NCI-H1105 (cell line): ENCODE measurements at regions not wholly inside any gene's neighbourhood (a gene's known extent, or its start where the extent isn't known, plus 50 kb on each side); places are given as distances from the start of the nearest gene placed in this dataset.
"Not testable (repeated sequence)": the region's sequence is repeated elsewhere in the genome, so short reads cannot be mapped to it uniquely, and the experiment has no call there.

Source experiments
- DNase-seq: peaks from one replicate; lab custom pipeline; 2025; lab: John Stamatoyannopoulos, UW

DNA sequence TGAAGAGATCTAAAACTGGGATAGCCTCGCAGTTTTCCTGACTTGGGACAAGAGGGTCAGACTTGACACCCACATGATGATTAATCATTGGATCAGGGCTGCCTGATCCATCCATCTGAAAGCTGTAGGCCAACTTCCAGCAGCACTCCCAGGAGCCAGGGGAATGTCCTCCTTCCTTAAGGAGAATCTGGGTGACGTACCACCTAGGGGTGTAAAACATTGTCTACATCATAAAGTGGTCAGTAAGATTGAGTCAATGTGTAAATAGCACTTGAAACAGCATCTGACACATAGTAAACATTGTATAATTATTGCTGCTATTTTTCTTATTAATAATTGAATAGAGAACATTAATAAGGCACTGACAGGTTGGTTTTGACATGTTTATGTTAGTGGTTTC lies 392.8 kb downstream of the JRKL start:
- DNase-seq = no peak

DNA sequence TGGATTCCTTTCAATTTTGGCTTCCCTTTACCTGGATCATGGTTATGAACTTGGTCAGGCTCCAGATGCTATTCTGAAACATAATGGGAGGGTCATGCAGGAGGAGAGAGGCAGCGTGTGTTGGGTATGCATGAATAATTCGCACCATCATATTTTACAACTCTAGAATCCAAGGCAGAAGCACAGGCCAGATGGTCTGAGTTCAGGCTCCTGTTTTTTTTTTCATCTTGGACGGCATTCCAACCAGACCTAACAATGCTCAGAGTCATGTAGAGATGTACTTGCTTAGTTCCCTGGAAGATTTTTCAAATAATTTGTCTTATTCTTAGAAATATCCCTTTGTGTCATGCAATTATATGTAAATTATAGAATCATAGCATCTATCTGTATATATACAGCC lies 393.5 kb downstream of the JRKL start:
- DNase-seq = peak; percentile 51

DNA sequence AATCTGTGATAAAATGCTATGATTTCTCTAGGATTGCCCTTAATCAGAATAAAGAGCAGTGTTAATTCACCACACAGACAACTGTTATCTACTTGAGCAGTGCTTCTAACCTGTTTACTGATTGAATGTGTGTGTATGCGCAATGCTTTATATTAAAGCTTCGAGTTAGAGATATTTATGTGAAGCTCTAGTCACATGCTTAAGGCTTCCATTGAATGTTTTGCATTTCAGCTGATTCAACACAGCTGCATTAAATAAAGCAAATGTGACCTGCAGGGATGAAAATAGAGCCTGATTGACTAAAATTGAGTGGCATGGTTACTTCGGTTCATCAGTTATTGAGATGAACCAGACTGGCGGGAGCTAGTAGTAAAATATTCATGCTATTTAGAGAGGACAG lies 395.3 kb downstream of the JRKL start:
- DNase-seq = no peak

DNA sequence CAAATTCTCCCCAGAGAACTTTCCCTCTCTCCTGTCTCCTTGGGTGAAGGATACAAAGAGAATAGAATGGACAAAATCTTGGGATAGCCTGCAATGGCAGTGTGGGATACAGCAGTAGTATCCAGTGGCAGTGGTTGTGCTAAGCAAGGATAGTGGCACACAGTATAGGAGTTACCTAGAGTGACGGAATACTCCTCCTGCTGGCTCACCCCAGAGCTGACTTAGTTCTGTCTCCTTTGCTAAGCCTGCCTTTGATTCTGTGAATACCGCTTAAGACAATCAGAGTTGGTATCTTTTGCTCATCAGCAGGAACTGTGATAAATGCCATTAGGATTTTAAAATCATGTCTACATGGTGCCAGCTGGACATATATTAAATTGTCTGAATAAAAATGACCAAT lies 404.3 kb downstream of the JRKL start:
- no peak for DNase-seq

DNA sequence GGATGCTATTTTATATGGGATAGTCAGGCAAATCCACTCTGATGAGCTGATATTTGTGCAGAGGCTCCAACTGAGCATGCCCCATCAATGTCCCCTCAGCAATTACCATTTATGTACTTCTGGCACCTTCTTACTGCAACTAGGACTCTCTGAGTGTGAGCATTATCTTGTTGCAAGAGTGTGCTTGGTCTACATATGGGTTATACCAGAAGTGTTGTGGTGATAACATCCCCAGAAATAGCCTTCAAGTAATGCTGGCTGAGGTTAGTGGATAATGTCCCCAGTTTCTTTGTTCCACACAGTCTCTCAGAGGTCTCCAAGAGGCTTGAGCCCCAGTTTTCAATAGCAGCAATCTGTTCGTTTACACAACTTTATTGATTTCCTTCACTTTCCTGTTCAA lies 408.6 kb downstream of the JRKL start:
- no peak for DNase-seq

DNA sequence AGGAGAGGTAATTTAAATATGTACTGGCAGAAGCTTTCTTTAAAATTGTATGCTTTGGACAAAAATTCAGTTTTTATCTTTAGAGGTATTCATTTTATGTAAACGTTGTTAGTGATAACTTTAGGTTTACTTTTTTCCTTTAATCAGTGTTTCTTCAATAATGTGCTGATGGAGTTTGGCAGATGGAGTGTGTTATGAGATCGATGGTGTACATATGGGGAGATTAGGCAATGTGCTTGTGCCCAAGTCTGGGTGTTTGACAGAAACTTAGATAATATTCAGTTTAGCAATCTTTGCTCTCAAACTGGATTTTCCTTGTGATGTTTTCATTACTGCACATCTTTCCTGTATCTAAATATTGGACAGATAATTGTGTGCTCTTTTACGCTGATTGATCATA lies 425.4 kb downstream of the JRKL start:
- DNase-seq = no peak

DNA sequence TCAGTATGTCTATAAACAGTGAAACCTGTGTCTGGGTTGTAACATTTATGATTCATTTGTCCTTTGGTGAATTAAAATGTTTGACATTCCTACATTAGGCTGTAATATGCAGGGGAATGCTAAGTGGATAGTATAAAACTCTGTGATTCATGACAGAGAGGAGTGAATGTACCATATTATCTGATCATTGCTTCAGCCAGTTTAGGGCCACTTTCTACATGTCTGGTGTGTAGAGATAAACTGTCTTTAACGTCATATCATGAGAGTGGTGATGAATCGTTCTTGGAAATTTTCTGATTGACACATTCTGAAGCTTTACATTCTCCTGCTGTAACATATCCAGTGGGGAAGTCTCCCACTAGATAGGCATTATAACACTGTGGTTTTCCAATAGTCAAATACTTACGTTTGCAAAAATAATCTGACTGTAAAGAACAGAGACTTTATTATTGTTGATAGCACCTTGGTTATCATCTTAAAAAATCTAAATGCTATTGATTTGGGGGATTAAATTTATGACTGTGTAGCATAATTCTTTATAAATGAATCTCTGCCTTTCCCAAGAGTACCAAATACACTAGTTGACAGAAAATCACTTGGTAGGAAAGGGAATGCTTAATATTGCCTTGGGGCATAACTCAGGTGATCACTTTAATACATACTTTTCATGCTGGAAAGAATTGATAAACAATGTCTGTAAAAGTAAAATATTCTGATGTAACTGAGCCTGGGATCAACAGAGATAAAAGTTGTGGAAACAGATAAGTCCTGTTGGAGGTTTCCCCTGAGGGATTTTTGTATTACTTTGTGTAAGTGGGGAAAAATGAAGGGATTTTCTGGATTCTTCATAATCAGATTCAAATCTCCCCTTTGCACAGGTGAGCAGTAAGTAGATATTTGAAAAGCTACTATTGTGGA lies 427.9 kb downstream of the JRKL start:
- no peak for DNase-seq

DNA sequence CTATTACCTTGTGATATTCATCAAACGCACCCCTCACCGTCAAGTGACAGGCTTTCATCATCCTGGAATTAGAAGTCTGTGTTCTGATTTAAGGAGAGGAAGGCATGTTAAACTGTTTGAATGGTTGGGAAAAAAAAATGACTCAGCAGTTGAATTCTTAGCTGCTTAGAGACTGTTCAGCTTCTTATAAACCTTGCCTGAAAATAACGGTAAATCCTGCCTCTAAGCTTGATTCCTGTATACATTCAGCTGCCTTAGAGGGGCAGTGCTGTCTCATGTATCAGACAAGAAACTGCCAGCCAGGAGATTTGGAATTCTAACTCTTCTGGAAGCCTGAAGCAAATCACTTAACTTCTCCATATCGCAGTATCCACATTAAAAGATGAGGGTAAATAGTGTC lies 437.4 kb downstream of the JRKL start:
- no peak for DNase-seq

DNA sequence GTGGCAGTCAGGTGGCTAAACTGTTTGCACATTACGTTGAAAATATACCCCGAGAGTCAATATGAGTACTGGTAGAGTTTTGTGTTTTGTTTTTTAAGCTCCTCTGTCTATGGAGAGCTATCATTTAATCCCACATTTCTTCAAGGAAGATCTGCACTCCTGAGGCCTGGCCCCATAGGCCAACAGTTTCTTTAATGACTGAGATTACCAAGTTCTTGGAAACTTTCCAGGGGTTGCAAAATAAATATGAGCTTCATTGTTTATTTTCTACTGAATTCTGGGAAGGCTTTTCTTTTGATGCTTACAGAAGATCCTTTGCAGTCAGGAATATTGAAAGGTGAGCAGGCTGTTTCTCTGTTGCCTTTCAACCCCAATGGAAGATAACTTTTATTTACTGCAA lies 452.0 kb downstream of the JRKL start:
- DNase-seq = no peak

DNA sequence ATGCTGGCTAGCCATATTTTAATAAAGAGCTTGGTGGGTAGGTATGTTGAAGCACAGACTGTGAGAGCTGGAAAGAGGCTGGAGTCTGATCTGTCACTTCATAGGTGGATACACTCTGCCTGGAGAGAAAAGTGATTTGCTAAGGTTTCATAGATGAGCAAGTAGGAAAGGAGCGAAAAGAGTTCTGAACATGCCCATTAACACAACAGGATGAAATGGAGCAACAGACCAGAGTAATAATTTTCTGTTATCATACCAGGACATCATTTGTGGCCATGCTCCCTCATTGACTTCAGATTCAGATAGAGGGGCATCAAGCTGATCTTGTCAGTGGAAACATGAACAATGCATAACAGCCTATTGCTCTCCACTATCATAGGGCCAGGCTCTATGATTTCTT lies 452.9 kb downstream of the JRKL start:
- no peak for DNase-seq

DNA sequence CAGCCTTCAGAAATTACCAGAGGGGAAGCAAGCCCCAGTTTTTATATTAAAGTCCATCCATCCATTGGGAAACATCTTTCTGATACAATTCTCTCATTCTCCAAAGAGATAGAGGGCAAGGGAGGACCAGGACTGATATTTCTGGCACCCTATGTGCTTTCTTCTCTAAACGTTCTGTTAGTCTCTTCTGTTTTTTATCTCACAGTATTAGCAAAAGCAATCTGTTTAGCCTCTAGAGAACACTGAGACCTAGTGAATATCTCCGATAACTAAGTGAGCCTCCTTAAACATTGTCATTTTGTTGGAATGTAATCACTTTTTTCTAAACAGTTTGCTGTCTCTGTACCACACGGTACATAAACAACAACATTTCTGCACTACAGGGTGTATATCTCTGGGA lies 464.6 kb downstream of the JRKL start:
- no peak for DNase-seq

DNA sequence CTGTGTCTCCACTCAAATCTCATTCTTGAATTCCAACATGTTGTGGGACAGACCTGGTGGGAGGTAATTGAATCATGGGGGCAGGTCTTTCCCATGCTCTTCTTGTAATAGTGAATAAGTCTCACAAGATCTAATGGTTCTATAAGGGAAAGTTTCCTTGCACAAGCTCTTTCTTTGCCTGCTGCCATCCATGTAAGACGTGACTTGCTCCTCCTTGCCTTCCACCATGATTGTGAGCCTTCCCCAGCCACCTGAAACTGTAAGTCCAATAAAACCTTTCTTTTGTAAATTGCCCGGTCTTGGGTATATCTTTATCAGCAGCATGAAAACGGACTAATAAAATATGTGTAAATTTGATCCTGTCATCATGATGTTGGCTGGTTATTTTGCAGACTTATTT lies 471.9 kb downstream of the JRKL start:
- DNase-seq = not testable (repeated sequence)

DNA sequence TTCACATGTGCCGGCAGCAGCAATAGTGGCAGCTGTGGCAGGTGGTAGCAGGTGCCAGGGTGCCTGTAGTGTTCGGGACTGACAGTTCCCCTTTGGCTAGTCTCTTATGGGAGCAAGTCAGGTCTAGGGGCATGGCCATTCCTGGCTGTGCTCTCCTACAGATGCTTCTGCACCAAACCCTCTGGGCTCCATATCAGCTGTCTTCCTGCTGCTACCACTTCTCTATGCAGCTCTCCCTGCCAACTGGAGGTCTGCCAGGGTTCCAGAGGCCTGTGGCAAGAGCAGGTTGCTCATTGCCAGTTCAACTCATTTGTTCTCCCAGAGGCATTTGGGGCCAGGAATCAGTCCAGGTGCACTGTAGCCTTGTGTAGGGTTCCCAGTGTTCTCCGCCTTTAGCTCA lies 473.7 kb downstream of the JRKL start:
- peak; percentile 18 for DNase-seq

DNA sequence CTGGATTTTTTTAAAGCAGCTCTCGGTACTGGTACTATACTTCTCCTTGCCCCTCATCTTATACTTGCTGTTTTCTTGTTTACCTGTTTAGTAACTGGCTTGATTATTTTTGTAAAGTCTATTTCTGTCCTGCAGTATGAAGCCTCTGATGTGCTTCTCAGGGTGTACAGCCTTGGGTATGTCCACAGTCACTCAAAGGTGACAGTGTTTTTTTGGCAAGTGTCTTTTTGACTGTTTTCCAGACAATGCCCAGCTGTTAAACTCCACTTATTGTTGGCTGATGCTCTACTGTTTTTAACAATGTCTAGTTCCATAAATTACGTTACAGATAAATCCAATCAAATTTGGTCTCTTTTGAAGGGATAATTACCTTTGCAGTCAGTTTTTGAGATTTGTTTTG lies 475.2 kb downstream of the JRKL start:
- no peak for DNase-seq

DNA sequence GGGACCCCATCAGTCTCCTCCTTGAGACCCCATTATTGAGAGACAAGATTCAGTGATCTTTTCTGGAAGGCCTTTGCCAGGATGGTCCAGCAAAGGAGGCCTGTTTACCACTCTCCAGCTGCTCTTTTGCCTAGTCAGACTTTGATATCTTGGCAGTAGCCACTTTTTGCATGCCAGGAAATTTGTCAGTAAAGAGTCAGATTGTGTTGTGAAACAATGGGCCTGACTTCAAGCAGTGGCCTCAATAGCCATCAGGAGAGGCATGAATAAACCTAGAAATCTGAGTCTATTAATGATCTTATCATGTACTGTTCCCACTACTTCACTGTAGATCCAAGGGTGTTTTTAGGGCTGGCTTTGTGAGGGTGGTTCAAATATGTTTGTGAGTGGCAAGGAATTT lies 479.4 kb downstream of the JRKL start:
- no peak for DNase-seq

DNA sequence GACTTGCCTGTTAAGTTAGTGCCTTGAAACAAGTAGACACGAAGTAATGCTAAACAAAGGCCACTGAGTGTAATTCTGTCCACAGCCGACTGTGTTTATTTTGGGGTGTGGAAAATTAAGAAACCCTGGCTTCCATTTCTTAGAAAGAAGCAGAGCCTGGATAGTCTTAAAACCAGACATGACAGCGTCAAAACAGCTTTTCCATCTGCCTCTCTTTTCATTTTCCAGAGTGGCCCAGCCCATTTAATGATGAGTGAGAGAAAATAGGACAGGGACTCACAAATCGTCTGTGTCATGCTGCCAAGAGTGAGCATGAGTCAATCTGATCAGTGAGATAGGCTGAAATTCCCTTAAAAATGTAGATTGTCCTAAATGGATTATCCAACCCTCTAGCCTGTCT lies 485.9 kb downstream of the JRKL start:
- DNase-seq = no peak

DNA sequence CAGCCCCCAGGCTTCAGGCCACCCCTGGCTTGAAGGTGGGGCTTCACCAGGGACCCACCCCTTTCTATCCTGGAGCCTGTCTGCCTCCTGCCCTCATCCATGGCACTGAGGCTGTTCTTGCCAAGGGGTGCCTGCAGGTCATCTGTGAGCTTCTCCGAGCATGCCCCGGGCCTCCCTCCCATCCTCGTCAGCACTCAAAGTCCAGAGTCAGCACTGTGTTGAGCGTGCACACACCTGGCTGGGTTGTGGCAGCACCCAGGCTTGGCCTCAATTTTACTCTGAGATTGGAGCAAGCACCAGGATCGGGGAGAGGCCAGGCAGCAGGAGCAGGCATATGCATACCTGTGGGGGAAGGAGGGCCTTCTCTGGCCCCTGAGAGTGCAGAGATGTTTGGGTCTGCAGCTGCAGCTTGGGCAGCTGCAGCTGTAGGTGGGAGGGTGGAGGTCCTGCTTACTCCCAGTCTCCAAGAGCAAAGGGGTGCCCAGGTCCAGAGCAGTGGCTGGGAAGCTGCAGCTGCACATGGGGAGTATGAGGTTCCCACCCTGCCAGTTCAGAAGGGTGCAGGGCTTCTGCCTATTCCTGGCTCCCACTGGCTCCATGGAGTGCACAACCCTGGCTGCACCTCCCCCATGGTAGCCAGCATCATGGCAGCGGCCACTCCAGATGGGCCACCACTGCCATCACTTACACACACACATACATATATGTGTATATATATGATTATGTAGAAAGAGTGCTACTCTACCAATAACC lies 488.7 kb downstream of the JRKL start:
- no peak for DNase-seq

DNA sequence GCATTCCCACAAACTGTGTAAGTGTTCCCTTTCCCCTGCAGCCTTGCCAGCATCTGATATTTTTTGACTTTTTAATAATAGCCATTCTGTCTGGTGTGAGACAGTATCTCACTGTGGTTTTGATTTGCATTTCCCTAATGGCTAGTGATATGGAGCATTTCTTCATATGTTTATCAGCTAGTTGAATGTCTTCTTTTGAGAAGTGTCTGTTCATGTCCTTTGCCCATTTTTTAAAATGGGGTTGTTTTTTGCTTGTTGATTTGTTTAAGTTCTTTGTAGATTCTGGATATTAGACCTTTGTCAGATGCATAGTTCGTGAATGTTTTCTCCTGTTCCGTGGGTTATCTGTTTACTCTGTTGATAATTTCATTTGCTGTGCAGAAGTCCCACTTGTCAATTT lies 492.8 kb downstream of the JRKL start:
- DNase-seq = not testable (repeated sequence)

DNA sequence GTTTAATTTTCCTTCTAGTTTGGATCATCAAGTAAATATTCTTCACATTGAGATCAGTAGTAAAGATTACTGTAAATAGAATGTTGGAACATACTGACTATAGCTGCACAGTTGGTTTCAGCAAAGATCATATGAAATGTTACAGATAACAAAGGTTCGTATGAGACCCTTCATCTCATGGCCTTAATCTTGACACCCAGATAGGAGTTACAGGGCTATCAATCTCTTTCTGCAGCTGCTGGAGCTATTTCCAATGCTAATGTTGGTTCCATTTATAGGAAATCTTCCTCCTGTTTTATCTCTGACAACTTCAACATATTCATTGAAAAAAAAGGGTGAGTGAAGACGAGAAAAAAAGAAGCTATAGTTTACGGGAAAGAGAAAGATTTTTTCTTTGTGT lies 495.6 kb downstream of the JRKL start:
- DNase-seq = no peak

DNA sequence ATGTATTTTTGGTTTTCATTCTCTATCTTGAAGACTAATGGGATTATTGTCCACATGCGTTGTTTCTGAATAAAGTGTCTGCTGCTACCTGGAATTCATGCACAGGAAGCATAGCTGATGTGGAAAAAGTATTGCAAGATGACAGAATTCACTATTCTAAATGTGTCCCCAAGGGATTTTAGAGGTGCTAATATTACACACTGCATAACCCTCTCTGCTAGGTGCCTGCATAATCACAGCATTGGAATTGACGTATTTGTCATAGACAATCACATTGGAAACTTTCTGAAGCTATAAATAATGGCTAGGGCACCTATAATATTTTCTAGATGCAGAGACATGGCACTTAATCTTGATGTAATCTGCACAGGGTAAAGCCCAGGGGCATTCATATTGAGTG lies 496.1 kb downstream of the JRKL start:
- no peak for DNase-seq

DNA sequence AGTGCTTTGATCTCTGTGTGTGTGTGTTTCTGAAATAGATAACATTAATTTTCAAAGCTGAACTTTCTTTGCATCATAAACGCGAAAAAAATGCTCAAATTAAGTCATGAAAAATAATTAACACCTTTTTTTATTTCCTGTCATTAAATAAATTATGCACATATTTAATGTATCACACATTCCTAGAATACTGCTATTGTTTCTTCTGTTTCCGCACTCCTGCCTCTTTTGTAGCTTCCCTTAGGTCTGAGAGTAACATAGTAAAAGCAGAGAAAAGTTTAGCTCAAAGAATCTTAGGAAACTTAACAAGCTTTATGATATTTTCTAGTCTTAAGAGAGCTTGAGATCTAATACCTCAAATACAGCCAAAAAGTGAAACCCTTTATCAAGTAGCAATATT lies 504.2 kb downstream of the JRKL start:
- no peak for DNase-seq

DNA sequence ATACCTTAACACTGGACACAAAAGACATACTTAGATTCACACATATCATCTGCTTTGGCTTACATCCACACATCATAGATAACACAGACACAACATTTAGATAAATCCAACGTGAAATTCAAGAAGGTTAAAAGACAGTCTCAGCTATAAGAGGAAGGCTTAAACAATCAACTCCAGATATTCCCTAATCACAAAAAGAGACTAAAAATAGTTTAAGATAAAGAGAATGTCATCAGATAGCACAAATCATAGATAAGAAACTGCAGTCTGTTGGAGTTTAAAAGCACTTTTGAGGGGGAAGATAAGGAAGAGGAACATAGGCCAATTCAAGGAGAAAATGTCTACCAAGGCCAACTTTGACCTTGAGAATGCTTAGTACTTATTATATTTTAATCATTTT lies 504.8 kb downstream of the JRKL start:
- no peak for DNase-seq

DNA sequence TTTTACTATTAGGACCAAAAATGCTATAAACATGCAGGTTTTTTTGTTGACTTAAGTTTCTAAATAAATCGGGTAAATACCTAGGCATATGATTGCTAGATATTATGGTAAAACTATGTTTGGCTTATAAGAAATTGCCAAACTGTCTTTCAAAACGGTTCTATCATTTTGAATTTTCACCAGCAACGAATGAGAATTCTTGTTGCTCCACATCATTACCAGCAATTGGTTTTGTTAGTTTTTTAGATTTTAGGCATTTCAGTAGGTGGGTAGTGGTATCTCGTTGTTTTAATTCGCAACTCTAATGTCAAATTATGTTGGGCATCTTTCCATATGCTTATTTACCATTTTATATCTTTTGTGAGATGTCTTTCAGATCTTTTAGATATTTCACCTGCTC lies 510.2 kb downstream of the JRKL start:
- no peak for DNase-seq

DNA sequence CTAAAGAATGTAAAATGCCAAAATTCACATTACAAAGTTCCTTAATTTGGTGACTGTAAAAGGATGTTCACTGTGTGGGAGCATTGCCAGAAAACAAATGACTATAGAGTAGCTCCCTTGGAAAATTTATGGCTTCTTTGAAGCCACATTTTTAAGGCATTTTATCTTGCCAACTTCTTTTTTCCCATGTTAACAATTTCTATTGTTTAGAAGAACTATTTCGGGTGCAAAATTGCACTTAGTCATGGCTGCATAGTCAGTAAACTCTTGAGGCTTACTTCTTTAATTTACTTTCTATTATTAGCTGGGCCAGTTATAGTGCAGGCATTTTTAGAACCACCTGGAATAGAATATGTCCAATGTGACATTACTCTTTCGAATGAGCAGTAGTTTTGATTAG lies 515.3 kb downstream of the JRKL start:
- no peak for DNase-seq
